C4-2B (cell line): ENCODE measurements at regions not wholly inside any gene's neighbourhood (a gene's known extent, or its start where the extent isn't known, plus 50 kb on each side); places are given as distances from the start of the nearest gene placed in this dataset.

ENCODE experiments used
- ZFX ChIP-seq: fragments of 450-650 bp; IDR thresholded peaks from 2 replicates; pipeline ENCODE4 v1.6.1; 2017
- TF ChIP-seq, protein P1 (sequence below): fragments of 450-650 bp; conservative IDR thresholded peaks from 2 replicates; pipeline ENCODE4 v1.5.1; 2017; ENCODE audit warnings: mild to moderate bottlenecking

- TF ChIP-seq, protein P1, sequence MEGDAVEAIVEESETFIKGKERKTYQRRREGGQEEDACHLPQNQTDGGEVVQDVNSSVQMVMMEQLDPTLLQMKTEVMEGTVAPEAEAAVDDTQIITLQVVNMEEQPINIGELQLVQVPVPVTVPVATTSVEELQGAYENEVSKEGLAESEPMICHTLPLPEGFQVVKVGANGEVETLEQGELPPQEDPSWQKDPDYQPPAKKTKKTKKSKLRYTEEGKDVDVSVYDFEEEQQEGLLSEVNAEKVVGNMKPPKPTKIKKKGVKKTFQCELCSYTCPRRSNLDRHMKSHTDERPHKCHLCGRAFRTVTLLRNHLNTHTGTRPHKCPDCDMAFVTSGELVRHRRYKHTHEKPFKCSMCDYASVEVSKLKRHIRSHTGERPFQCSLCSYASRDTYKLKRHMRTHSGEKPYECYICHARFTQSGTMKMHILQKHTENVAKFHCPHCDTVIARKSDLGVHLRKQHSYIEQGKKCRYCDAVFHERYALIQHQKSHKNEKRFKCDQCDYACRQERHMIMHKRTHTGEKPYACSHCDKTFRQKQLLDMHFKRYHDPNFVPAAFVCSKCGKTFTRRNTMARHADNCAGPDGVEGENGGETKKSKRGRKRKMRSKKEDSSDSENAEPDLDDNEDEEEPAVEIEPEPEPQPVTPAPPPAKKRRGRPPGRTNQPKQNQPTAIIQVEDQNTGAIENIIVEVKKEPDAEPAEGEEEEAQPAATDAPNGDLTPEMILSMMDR = no peak
- no peak for TF ChIP-seq ZFX
Observed at GRCh38 chr17:27402943-27403342, 53.3 kb upstream of the KSR1 start.
